ENCODE measurements at regions not wholly inside any gene's neighbourhood (a gene's known extent, or its start where the extent isn't known, plus 50 kb on each side); places are given as distances from the start of the nearest gene placed in this dataset.
"Not testable (repeated sequence)": the region's sequence is repeated elsewhere in the genome, so short reads cannot be mapped to it uniquely, and the experiment has no call there.

GRCh38 chr7:29629507-29629906 is 65.9 kb downstream of the PRR15 start:
- Histone ChIP-seq H3K9ac (ENCODE audit: insufficient read length, low read depth) (peak overlapping the region; percentile 17), H3K36me3 (ENCODE audit: insufficient read depth, insufficient read length, low read length) (no peaks in the 10 kb centered on the region), H3K4me3 (ENCODE audit: insufficient read length, low read depth) (no peak overlapping the region), H3K9me3 (ENCODE audit: insufficient read depth, low read length) (no peaks in the 10 kb centered on the region), H3K27me3 (ENCODE audit: insufficient read depth, insufficient read length) (no peaks in the 10 kb centered on the region), H3K4me1 (ENCODE audit: insufficient read depth, insufficient read length) (no peaks in the 10 kb centered on the region)
- no peak for TF ChIP-seq YY1 (IDR thresholded peaks at IDR 0.05; ENCODE audit: insufficient read depth, insufficient read length)
- no peak for TF ChIP-seq SUZ12 (IDR thresholded peaks at IDR 0.05; ENCODE audit: extremely low read depth, insufficient read depth, insufficient read length)
- no peak for TF ChIP-seq ZNF274 (IDR thresholded peaks at IDR 0.05; ENCODE audit: low read depth, low read length)
- DNase-seq (ENCODE audit: low read depth, low spot score) = no peak

- not testable (repeated sequence) for H3K9ac ChIP-seq (ENCODE audit: insufficient read length, low read depth); H3K4me3 ChIP-seq (ENCODE audit: insufficient read length, low read depth); H3K27me3 ChIP-seq (ENCODE audit: insufficient read depth, insufficient read length); H3K36me3 ChIP-seq (ENCODE audit: insufficient read depth, insufficient read length, low read length); H3K4me1 ChIP-seq (ENCODE audit: insufficient read depth, insufficient read length); H3K9me3 ChIP-seq (ENCODE audit: insufficient read depth, low read length); DNase-seq (ENCODE audit: low read depth, low spot score)
Observed at GRCh38 chr7:29635067-29636008, 71.7 kb downstream of the PRR15 start.

GRCh38 chr7:29636009-29636351 is 72.3 kb downstream of the PRR15 start:
- TF ChIP-seq SUZ12 (IDR thresholded peaks at IDR 0.05; ENCODE audit: extremely low read depth, insufficient read depth, insufficient read length) (no peak), YY1 (IDR thresholded peaks at IDR 0.05; ENCODE audit: insufficient read depth, insufficient read length) (no peak), ZNF274 (IDR thresholded peaks at IDR 0.05; ENCODE audit: low read depth, low read length) (no peak)
- Histone ChIP-seq H3K9ac (ENCODE audit: insufficient read length, low read depth) (no peak overlapping the region), H3K9me3 (ENCODE audit: insufficient read depth, low read length) (no peaks in the 10 kb centered on the region), H3K4me1 (ENCODE audit: insufficient read depth, insufficient read length) (peaks cover 4% of the 10 kb centered on the region), H3K27me3 (ENCODE audit: insufficient read depth, insufficient read length) (no peaks in the 10 kb centered on the region), H3K4me3 (ENCODE audit: insufficient read length, low read depth) (no peak overlapping the region), H3K36me3 (ENCODE audit: insufficient read depth, insufficient read length, low read length) (peaks cover 2% of the 10 kb centered on the region)
- DNase-seq (ENCODE audit: low read depth, low spot score) = no peak

- Histone ChIP-seq H3K27me3 (ENCODE audit: insufficient read depth, insufficient read length) (no peaks in the 10 kb centered on the region), H3K9me3 (ENCODE audit: insufficient read depth, low read length) (no peaks in the 10 kb centered on the region; the same call in 1 of the 2 replicates), H3K9ac (ENCODE audit: insufficient read length, low read depth) (no peak overlapping the region), H3K4me1 (ENCODE audit: insufficient read depth, insufficient read length) (peaks cover 4% of the 10 kb centered on the region), H3K36me3 (ENCODE audit: insufficient read depth, insufficient read length, low read length) (peaks cover 2% of the 10 kb centered on the region), H3K4me3 (ENCODE audit: insufficient read length, low read depth) (no peak overlapping the region)
- TF ChIP-seq SUZ12 (IDR thresholded peaks at IDR 0.05; ENCODE audit: extremely low read depth, insufficient read depth, insufficient read length) (no peak), YY1 (IDR thresholded peaks at IDR 0.05; ENCODE audit: insufficient read depth, insufficient read length) (no peak), ZNF274 (IDR thresholded peaks at IDR 0.05; ENCODE audit: low read depth, low read length) (no peak)
- DNase-seq (ENCODE audit: low read depth, low spot score) = no peak
Observed at GRCh38 chr7:29637374-29637773, 73.7 kb downstream of the PRR15 start.

GRCh38 chr7:29638841-29639240 is 75.2 kb downstream of the PRR15 start:
- not testable (repeated sequence) for H3K9me3 ChIP-seq (ENCODE audit: insufficient read depth, low read length); H3K9ac ChIP-seq (ENCODE audit: insufficient read length, low read depth); H3K27me3 ChIP-seq (ENCODE audit: insufficient read depth, insufficient read length); H3K4me1 ChIP-seq (ENCODE audit: insufficient read depth, insufficient read length); DNase-seq (ENCODE audit: low read depth, low spot score); H3K4me3 ChIP-seq (ENCODE audit: insufficient read length, low read depth); H3K36me3 ChIP-seq (ENCODE audit: insufficient read depth, insufficient read length, low read length)

GRCh38 chr7:29639386-29639785 is 75.8 kb downstream of the PRR15 start:
- H3K36me3 ChIP-seq (ENCODE audit: insufficient read depth, insufficient read length, low read length) = peaks cover 2% of the 10 kb centered on the region
- peaks cover 4% of the 10 kb centered on the region for H3K4me1 ChIP-seq (ENCODE audit: insufficient read depth, insufficient read length)
- no peak for DNase-seq (ENCODE audit: low read depth, low spot score)
- no peak for TF ChIP-seq ZNF274 (IDR thresholded peaks at IDR 0.05; ENCODE audit: low read depth, low read length)
- H3K9ac ChIP-seq (ENCODE audit: insufficient read length, low read depth) = no peak overlapping the region
- H3K9me3 ChIP-seq (ENCODE audit: insufficient read depth, low read length) = no peaks in the 10 kb centered on the region; the same call in 1 of the 2 replicates
- no peak overlapping the region for H3K4me3 ChIP-seq (ENCODE audit: insufficient read length, low read depth)
- no peaks in the 10 kb centered on the region for H3K27me3 ChIP-seq (ENCODE audit: insufficient read depth, insufficient read length)

GRCh38 chr7:29639886-29640595 is 76.4 kb downstream of the PRR15 start:
- Histone ChIP-seq H3K9ac (ENCODE audit: insufficient read length, low read depth) (no peak overlapping the region), H3K4me3 (ENCODE audit: insufficient read length, low read depth) (no peak overlapping the region), H3K27me3 (ENCODE audit: insufficient read depth, insufficient read length) (no peaks in the 10 kb centered on the region), H3K9me3 (ENCODE audit: insufficient read depth, low read length) (no peaks in the 10 kb centered on the region; the same call in 1 of the 2 replicates), H3K36me3 (ENCODE audit: insufficient read depth, insufficient read length, low read length) (peaks cover 2% of the 10 kb centered on the region), H3K4me1 (ENCODE audit: insufficient read depth, insufficient read length) (peaks cover 4% of the 10 kb centered on the region)
- no peak for DNase-seq (ENCODE audit: low read depth, low spot score)
- TF ChIP-seq YY1 (IDR thresholded peaks at IDR 0.05; ENCODE audit: insufficient read depth, insufficient read length) (no peak), SUZ12 (IDR thresholded peaks at IDR 0.05; ENCODE audit: extremely low read depth, insufficient read depth, insufficient read length) (no peak), ZNF274 (IDR thresholded peaks at IDR 0.05; ENCODE audit: low read depth, low read length) (no peak)
